ENCODE measurements at regions not wholly inside any gene's neighbourhood (a gene's known extent, or its start where the extent isn't known, plus 50 kb on each side); places are given as distances from the start of the nearest gene placed in this dataset.

DNA sequence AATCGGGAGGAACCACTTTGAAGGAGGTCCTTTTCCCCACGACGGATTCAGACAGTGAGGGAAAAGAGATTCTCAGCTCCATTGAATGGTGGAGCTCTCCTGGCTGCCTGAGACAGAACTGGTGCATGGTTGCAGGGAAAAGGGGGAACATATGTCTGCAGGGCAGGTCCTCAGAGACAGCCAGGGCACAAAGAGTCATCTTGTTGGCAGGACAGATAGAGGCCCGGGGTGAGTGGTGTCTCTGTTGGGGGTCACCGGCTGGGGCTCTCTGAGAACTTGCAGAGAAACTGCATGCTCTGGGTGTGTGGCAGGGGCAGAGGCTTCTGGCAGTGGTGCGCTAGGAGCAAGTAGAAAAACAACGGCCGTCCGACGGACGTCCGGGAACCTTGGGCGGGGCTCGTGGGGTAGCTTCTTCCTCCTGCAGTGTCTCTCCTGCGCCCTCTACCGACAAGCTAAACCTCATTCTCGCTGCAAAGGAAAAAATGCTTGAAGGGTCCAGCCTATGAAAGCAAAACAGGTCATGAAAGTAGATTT is 94.3 kb downstream of the CDCA7 start (continued):
- TF ChIP-seq RERE (CRISPR knock-in tag; IDR thresholded peaks at IDR 0.05; ENCODE audit: low read depth) (no peak), SMARCC2 (IDR thresholded peaks at IDR 0.05) (no peak), FOXP1 (IDR thresholded peaks at IDR 0.05) (no peak), FOXP1 (CRISPR knock-in tag; IDR thresholded peaks at IDR 0.05) (no peak), MED1 (CRISPR knock-in tag; IDR thresholded peaks at IDR 0.05) (0 out of 2 replicates have a peak, but pooled peaks have one; percentile 16), ELF4 (CRISPR knock-in tag; IDR thresholded peaks at IDR 0.05; ENCODE audit: borderline replicate concordance) (no peak), ZNF180 (CRISPR knock-in tag; IDR thresholded peaks at IDR 0.05; ENCODE audit: borderline replicate concordance, low read depth) (no peak), MIXL1 (CRISPR knock-in tag; IDR thresholded peaks at IDR 0.05) (no peak), ZSCAN21 (CRISPR knock-in tag; IDR thresholded peaks at IDR 0.05; ENCODE audit: borderline replicate concordance) (0 out of 2 replicates have a peak, but pooled peaks have one; percentile 29), ZBTB33 (CRISPR knock-in tag; IDR thresholded peaks at IDR 0.05) (0 out of 2 replicates have a peak, but pooled peaks have one; percentile 19), POLR2A (IDR thresholded peaks at IDR 0.05; ENCODE audit: insufficient read depth in 1 of 2, low read depth in 2 of 2, low read length in 2 of 2) (peak in 1 of 2 experiments; percentile 55; a peak in 1 of 4 replicates), ZNF557 (CRISPR knock-in tag; IDR thresholded peaks at IDR 0.05) (no peak), SYNCRIP (IDR thresholded peaks at IDR 0.05; ENCODE audit: insufficient read depth, low read depth, low read length) (no peak), ZNF704 (CRISPR knock-in tag; IDR thresholded peaks at IDR 0.05; ENCODE audit: borderline replicate concordance) (peak; percentile 72; the same call in 1 of the 2 replicates), TEAD3 (CRISPR knock-in tag; optimal IDR thresholded peaks at IDR 0.05; ENCODE audit: borderline replicate concordance) (peak; percentile 64), ETV5 (CRISPR knock-in tag; IDR thresholded peaks at IDR 0.05; ENCODE audit: borderline replicate concordance) (0 out of 2 replicates have a peak, but pooled peaks have one; percentile 34), HHEX (CRISPR knock-in tag; IDR thresholded peaks at IDR 0.05) (no peak)
- TF ChIP-seq, protein P1, sequence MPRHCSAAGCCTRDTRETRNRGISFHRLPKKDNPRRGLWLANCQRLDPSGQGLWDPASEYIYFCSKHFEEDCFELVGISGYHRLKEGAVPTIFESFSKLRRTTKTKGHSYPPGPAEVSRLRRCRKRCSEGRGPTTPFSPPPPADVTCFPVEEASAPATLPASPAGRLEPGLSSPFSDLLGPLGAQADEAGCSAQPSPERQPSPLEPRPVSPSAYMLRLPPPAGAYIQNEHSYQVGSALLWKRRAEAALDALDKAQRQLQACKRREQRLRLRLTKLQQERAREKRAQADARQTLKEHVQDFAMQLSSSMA (CRISPR knock-in tag; IDR thresholded peaks at IDR 0.05), result no peak
- TF ChIP-seq, protein P2, sequence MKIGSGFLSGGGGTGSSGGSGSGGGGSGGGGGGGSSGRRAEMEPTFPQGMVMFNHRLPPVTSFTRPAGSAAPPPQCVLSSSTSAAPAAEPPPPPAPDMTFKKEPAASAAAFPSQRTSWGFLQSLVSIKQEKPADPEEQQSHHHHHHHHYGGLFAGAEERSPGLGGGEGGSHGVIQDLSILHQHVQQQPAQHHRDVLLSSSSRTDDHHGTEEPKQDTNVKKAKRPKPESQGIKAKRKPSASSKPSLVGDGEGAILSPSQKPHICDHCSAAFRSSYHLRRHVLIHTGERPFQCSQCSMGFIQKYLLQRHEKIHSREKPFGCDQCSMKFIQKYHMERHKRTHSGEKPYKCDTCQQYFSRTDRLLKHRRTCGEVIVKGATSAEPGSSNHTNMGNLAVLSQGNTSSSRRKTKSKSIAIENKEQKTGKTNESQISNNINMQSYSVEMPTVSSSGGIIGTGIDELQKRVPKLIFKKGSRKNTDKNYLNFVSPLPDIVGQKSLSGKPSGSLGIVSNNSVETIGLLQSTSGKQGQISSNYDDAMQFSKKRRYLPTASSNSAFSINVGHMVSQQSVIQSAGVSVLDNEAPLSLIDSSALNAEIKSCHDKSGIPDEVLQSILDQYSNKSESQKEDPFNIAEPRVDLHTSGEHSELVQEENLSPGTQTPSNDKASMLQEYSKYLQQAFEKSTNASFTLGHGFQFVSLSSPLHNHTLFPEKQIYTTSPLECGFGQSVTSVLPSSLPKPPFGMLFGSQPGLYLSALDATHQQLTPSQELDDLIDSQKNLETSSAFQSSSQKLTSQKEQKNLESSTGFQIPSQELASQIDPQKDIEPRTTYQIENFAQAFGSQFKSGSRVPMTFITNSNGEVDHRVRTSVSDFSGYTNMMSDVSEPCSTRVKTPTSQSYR (CRISPR knock-in tag; IDR thresholded peaks at IDR 0.05; ENCODE audit: borderline replicate concordance), result no peak

Measured in HepG2 (cell line).